Upper lobe of right lung (tissue), 1 donor: ENCODE measurements at regions not wholly inside any gene's neighbourhood (a gene's known extent, or its start where the extent isn't known, plus 50 kb on each side); places are given as distances from the start of the nearest gene placed in this dataset.
"Not testable (repeated sequence)": the region's sequence is repeated elsewhere in the genome, so short reads cannot be mapped to it uniquely, and the experiment has no call there.

Experiments used
- ATAC-seq: fragments of 200-7000 bp; cut with Tn5 transposase; one replicate; pipeline ENCODE4 v1.9.1; 2020; ENCODE audit warnings: mild to moderate bottlenecking, moderate library complexity
- DNase-seq: peaks from one replicate; pipeline ENCODE4 v3.0.0-alpha.2; 2020
- H3K27ac ChIP-seq: fragments of 200-600 bp; one replicate; pipeline ENCODE4 v1.8.0; 2022
- H3K27me3 ChIP-seq: fragments of 200-600 bp; one replicate; pipeline ENCODE4 v1.8.0; 2022; ENCODE audit warnings: mild to moderate bottlenecking
- H3K36me3 ChIP-seq: fragments of 200-600 bp; one replicate; pipeline ENCODE4 v1.8.0; 2022
- H3K4me1 ChIP-seq: fragments of 200-600 bp; one replicate; pipeline ENCODE4 v1.8.0; 2022
- H3K4me3 ChIP-seq: fragments of 200-600 bp; one replicate; pipeline ENCODE4 v1.8.0; 2022; ENCODE audit warnings: mild to moderate bottlenecking
- H3K9me3 ChIP-seq: fragments of 200-600 bp; one replicate; pipeline ENCODE4 v1.8.0; 2022
- intact Hi-C: fragments of 100-400 bp; cut with DNase I; formaldehyde crosslinking; loops from one replicate; pipeline ENCODE4 v1.11.0; 2022
- TF ChIP-seq, protein P1 (sequence below): fragments of 200-600 bp; IDR thresholded peaks from one replicate; pipeline ENCODE4 v1.8.0; 2022; ENCODE audit warnings: antibody characterized with exemption
- donor health status: DM: no; HTN: yes; CAD: no; lungs with severe emphysema.

DNA sequence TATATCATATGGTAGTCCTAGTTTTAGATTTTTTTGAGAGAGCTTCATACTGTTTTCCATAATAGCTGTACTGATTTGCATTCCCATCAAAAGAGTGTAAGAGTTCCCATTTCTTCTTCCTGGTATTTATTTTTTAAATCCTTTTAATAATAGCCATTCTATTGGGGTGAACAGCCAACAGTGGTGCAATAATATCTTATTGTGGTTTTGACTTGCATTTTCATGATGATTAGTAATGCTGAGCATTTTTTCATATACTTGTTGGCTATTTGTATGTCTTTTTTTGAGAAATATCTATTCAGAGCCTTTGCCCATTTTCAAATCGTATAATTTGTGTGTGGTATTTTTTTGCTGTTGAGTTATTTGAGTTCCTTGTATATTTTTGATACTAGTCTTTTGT, 167.4 kb downstream of the FZD1 start:
- H3K9me3 ChIP-seq, result no peaks in the 10 kb centered on the region
- H3K4me1 ChIP-seq, result no peaks in the 10 kb centered on the region
- DNase-seq (no peak), ATAC-seq (no peak)
- H3K27ac ChIP-seq, result no peak overlapping the region
- intact Hi-C loops, result no loop called here
- TF ChIP-seq, protein P1, sequence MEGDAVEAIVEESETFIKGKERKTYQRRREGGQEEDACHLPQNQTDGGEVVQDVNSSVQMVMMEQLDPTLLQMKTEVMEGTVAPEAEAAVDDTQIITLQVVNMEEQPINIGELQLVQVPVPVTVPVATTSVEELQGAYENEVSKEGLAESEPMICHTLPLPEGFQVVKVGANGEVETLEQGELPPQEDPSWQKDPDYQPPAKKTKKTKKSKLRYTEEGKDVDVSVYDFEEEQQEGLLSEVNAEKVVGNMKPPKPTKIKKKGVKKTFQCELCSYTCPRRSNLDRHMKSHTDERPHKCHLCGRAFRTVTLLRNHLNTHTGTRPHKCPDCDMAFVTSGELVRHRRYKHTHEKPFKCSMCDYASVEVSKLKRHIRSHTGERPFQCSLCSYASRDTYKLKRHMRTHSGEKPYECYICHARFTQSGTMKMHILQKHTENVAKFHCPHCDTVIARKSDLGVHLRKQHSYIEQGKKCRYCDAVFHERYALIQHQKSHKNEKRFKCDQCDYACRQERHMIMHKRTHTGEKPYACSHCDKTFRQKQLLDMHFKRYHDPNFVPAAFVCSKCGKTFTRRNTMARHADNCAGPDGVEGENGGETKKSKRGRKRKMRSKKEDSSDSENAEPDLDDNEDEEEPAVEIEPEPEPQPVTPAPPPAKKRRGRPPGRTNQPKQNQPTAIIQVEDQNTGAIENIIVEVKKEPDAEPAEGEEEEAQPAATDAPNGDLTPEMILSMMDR, result no peak
- H3K27me3 ChIP-seq, result no peaks in the 10 kb centered on the region
- no peak overlapping the region for H3K4me3 ChIP-seq
- H3K36me3 ChIP-seq, result no peaks in the 10 kb centered on the region

DNA sequence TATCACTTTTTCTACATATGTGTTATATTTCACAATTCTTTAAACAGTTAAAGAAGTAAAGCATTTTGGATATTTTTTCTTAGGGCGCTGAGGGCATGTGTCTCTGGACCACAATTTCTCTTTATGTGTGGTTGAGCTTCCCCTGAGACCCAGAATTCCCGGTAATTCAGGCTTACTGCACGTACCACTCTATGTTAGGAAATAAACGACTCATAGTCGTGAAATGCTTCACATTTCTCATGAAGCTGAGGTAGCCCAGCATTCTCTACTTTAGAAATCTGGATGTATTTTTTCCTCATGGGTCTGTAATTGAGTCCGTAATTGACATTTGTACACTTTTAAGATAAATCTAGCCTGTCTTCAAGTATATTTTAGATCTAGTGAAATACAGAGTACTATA, 170.6 kb downstream of the FZD1 start:
- Histone ChIP-seq H3K36me3 (no peaks in the 10 kb centered on the region), H3K9me3 (peaks cover 4% of the 10 kb centered on the region), H3K4me3 (no peak overlapping the region), H3K4me1 (no peaks in the 10 kb centered on the region), H3K27me3 (no peaks in the 10 kb centered on the region), H3K27ac (no peak overlapping the region)
- intact Hi-C loops, result no loop called here
- TF ChIP-seq, protein P1, result no peak
- ATAC-seq (no peak), DNase-seq (no peak)

DNA sequence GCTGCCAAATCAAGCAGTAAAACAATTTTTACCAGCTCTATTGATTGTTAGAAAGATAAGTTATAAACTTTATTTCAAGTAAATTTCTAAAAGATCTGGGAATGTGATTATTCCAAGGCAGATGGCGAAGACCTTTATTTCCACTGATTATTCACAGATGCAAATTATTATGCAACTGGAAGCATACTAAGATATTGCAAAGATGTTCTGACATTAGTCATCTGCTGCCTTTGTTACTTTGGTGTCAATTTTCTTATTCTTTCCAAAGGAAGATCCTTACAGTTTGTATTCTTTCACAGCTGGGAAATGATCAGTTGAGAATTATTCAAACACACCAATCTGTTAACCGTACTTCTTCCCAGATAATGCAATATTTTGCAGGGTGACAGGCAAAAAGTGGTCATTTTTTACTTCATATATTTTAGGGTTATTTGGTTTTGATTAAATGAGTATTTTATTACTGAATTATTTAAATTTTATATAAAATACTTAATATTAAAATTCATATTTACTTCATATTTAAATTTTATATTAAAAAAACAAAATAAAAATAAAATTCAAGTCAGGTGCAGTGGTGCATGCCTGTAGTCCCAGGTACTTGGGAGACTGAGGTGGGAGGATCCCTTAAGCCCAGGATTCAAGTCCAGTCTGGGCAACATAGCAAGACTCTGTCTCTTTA, 171.3 kb downstream of the FZD1 start:
- H3K4me3 ChIP-seq, result no peak overlapping the region
- DNase-seq (no peak), ATAC-seq (no peak)
- intact Hi-C loops, result no loop called here
- H3K36me3 ChIP-seq, result no peaks in the 10 kb centered on the region
- no peak overlapping the region for H3K27ac ChIP-seq
- no peaks in the 10 kb centered on the region for H3K27me3 ChIP-seq
- no peaks in the 10 kb centered on the region for H3K4me1 ChIP-seq
- TF ChIP-seq, protein P1, result no peak
- H3K9me3 ChIP-seq, result peaks cover 4% of the 10 kb centered on the region

DNA sequence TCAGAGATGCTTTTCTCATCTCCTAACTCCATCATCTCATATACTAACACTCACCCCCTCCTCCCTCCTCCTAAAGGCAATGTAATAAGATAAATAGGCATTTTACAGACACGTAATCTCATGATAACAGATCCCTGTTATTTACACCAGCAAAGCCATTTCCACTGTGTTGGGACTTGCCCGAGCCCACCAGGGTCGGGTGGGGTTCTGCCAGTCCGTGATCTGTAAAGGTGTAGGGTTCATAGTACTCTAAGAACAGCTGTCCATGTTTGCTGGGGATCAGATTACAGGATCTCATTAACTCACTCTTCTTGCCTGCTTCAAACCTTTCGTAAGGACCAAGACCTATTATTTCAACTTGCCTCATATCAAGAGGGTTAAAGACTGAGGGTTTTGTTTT, 172.4 kb downstream of the FZD1 start:
- TF ChIP-seq, protein P1, result no peak
- peaks cover 4% of the 10 kb centered on the region for H3K9me3 ChIP-seq
- H3K4me1 ChIP-seq, result no peaks in the 10 kb centered on the region
- no peak for ATAC-seq
- no peaks in the 10 kb centered on the region for H3K36me3 ChIP-seq
- intact Hi-C loops, result no loop called here
- no peak overlapping the region for H3K4me3 ChIP-seq
- no peaks in the 10 kb centered on the region for H3K27me3 ChIP-seq
- DNase-seq, result no peak
- no peak overlapping the region for H3K27ac ChIP-seq

DNA sequence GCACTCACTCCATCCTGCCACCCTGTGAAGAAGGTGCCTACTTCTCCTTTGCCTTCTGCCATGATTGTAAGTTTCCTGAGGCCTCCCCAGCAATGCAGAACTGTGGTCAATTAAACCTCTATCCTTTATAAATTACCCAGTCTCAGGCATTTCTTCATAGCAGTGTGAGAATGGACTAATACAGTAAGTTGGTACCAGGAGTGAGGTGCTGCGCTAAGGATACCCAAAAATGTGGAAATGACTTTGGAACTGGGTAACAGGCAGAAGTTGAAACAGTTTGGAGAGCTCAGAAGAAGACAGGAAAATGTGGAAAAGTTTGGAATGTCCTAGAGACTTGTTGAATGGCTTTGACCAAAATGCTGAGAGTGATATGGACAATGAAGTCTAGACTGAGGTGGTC, 176.0 kb downstream of the FZD1 start:
- H3K27me3 ChIP-seq, H3K27ac ChIP-seq, H3K4me3 ChIP-seq, DNase-seq, H3K4me1 ChIP-seq, H3K36me3 ChIP-seq, ATAC-seq, intact Hi-C loops, H3K9me3 ChIP-seq: not testable (repeated sequence)

DNA sequence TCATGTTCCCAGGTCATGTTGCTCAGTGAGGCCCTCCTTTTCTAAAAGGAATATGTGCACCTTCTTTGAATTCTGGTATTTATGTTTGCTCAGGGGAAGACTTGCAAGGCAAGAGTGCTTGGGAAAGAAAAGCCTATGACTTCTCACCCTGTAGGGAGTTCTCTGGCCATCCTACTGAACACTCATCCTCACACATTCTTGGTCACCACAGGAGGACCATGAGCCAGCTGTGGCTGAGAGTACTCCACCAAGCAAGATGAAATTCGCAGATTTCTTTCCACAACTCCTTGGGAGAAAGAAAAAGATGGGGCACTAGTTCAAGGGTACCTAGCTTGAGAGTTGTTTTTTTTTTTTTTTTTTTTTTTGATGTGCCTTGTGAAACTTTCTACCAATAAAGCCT, 179.6 kb downstream of the FZD1 start:
- Histone ChIP-seq H3K27me3 (no peaks in the 10 kb centered on the region), H3K4me3 (no peak overlapping the region), H3K4me1 (no peaks in the 10 kb centered on the region), H3K36me3 (no peaks in the 10 kb centered on the region), H3K9me3 (peaks cover 4% of the 10 kb centered on the region), H3K27ac (no peak overlapping the region)
- ATAC-seq (no peak), DNase-seq (no peak)
- intact Hi-C loops, result no loop called here
- TF ChIP-seq, protein P1, result no peak
